ENCODE measurements at regions not wholly inside any gene's neighbourhood (a gene's known extent, or its start where the extent isn't known, plus 50 kb on each side); places are given as distances from the start of the nearest gene placed in this dataset.

GRCh38 chr6:156579564-156579963, 197.6 kb upstream of the ARID1B start:
- DNase-seq (ENCODE audit: low read depth in 4 of 4, low spot score in 3 of 4) = no peak

DNA sequence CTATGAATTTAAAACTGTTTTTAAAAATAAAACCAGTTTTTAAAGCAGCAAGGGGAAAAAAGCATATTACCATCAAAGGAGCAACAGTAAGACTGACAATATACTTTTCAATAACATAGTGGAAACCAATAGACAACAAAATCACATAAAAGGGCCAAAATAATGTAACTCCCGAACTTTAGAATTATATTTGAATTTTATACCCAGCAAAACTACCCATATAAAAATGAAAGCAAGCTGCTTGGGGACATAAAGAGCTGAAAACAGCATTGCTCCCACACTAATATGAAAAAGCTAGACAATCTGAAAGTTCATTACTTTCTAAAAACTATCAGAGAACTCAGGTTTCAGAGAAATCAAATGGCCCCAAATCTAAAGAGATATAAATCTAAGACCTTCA, 199.4 kb upstream of the ARID1B start:
- no peak for DNase-seq (ENCODE audit: low read depth in 4 of 4, low spot score in 3 of 4)

DNA sequence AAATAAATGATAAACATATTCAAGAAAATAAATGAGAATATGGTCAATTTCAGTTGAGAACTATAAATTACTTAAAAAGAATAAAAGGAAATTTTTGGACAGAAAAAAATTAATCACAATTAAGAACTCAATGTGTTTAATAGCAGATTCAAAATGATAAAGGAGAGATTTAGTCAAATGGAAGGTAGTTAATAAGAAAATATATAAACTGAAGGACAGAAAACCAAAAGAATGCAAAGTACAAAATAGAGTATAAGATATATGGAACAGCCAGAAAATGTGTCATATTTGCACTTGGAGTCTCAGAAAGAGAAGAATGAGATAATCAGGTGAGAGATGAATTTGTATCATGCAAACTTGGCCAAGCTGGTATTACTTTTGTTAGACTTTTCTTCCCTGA, 201.8 kb upstream of the ARID1B start:
- no peak for DNase-seq (ENCODE audit: low read depth in 4 of 4, low spot score in 3 of 4)

- no peak for DNase-seq (ENCODE audit: low read depth in 4 of 4, low spot score in 3 of 4)
Measured at GRCh38 chr6:156564807-156565149, 212.4 kb upstream of the ARID1B start.

DNA sequence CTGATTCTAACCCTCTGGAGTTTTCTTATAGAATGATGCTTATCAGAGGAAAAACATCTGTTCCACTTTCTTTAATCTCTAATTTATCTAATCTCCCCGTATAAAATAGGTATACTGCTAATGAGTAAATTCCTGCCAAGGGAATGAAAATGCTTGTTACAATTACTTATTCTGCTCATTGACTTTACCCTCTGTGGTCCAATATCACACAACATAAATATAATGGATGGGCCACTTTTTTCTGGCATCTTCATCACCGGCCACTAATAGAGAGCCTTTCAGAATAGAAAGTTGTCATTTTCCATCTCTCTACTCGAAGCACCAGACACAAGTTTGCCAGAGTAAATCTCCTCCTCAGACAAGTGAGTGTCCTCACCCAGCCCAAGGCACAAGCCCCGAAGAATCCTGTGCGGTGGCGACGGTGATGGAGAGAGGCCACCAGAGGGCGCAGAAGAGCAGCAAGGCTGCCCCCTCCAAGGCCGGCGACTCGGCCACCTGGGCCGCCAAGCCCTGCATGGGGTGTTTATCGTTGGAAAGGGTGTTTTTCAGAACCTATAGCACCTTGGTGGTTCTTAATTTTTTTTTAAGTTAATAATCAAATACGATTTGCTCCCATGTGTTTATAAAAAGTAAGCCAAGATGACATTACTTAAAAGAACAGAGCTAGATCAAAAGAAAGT, 212.9 kb upstream of the ARID1B start:
- peak; percentile 54 to 59 (median 55) for DNase-seq (ENCODE audit: low read depth in 4 of 4, low spot score in 3 of 4)

GRCh38 chr6:156563714-156564113, 213.5 kb upstream of the ARID1B start:
- DNase-seq (ENCODE audit: low read depth in 4 of 4, low spot score in 3 of 4) = no peak

DNA sequence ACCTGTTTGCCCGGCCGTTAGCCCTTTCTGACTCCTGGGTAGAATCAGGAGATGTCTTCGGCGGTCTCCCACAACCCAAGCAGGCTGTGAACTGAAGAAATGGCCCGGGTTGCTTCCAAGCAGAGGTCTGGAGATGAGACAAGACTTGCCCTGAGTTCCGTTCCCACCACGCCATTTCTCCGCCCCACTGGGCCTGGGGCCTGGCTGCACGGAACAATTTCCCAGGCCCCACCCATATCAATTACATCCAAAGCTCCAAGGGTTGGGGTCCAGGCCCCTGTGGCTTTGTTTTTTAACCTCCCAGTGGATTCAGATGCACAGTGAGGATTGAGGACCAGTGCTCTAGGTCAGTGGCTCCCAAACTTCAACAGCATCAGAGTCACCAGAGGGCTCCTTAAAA, 214.5 kb upstream of the ARID1B start:
- no peak for DNase-seq (ENCODE audit: low read depth in 4 of 4, low spot score in 3 of 4)

DNA sequence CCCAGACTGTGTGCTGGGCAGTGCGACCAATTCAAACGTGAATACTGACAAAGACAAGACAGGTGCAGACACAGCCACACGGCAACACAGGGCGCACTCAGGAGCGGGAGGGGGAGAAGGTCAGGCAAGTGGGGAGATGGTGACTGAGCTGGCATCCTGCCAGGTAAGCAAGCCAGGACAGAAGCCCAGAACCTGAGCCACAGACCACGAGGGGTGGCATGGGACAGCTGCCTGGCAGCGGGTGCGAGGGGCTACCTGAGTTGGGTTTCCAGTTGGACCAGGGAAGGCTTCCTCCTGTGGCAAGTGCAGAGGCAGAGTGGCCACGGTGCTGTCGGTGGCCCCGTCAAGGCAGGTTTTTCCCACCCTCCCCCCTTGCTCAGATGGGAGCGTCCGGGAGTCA, 215.2 kb upstream of the ARID1B start:
- DNase-seq (ENCODE audit: low read depth in 4 of 4, low spot score in 3 of 4) = no peak

GRCh38 chr6:156560476-156560875, 216.7 kb upstream of the ARID1B start:
- no peak for DNase-seq (ENCODE audit: low read depth in 4 of 4, low spot score in 3 of 4)

DNA sequence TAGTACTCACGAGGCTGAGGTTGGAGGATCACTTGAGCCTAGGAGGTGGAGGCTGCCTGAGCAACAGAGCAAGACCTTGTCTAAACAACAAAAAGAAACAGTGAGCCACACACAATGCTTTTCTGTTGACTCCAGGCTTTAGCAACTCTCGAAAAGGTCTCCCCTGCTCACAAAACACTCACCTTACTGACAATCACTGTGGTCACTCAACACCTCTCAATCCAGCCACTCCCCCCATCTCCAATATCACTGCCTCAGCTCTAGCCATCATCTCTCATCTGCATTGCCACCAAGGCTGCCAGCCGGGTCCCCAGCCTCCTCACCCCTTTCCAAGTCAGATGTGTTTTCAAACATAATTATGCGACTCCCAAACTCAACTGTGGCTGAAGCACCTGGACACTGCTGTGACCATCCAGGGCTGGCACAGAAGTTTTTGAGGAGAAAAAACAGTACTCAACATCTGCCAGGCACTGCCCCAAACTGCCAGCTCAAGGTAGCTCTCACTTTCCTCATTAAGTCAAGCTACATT, 218.0 kb upstream of the ARID1B start:
- peak in 2 of 4 donors; percentile 29 to 51 for DNase-seq (ENCODE audit: low read depth in 4 of 4, low spot score in 3 of 4)

DNA sequence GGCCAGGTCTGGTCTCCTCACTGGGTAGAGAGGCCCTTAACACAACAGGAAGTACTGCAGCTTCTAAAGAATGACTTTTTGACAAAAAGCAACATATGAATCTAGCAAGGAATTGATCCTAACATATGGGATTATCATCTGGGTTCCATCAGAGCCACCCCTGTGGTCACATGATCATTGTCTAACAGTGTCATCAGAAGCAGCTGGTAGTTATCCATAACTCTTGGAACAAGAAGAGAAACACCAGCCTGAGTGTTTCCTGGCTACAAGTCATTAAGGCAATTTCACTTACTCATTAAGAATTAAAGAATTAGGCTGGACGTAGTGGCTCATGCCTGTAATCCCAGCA, 219.3 kb upstream of the ARID1B start:
- DNase-seq (ENCODE audit: low read depth in 4 of 4, low spot score in 3 of 4) = no peak

DNA sequence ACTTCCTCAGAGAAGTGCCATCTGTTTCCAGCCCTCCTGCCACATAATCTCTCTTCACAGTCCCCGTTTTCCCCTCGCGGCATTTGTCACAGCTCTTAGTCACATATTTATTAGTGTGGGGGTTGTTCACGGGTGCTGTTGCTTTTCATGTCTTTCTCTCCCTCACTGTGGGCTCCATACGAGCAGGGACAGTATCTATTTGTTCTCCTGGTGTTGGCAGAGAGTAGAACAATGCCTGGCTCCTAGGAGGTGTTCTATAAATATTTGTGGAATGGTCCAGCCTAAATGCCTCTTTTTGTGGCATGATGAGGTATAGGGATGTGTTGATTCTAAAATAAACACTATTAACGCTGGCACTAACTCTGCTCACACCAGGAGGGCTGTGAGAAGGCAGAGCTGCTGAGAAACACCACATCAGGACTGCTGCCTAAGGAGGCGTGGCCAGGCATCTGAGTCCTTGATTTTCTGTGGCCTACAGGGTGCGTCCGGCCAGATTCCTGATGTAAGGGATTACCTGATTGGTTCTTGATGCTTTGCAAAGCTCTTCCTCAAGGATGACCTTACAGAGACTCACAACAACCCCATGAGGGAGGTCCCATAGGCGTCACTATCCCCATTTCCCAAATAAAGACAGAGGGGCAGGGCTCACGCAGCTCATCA, 219.8 kb upstream of the ARID1B start:
- no peak for DNase-seq (ENCODE audit: low read depth in 4 of 4, low spot score in 3 of 4)

GRCh38 chr6:156556811-156557210, 220.4 kb upstream of the ARID1B start:
- no peak for DNase-seq (ENCODE audit: low read depth in 4 of 4, low spot score in 3 of 4)

GRCh38 chr6:156555116-156555515, 222.1 kb upstream of the ARID1B start:
- DNase-seq (ENCODE audit: low read depth in 4 of 4, low spot score in 3 of 4) = no peak

DNA sequence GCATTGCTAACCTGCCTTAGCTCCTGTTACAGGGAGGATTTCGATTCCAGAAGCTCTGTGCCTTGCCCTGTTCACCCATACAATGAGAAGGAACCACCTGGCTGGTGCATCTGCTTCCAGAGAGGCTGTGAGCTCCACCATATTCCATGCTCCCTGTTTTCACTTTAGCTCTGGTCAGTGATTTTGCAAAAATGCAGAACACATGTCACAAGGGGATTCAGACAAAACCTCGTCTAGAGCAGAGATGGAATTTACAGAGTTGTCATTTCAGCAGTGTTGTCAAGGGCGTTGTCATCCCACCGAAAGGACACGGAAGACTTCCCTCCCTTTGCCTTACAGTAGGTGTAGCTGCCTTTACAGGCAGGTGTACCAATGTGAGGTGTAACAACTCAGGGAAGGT, 223.0 kb upstream of the ARID1B start:
- DNase-seq (ENCODE audit: low read depth in 4 of 4, low spot score in 3 of 4) = no peak

DNA sequence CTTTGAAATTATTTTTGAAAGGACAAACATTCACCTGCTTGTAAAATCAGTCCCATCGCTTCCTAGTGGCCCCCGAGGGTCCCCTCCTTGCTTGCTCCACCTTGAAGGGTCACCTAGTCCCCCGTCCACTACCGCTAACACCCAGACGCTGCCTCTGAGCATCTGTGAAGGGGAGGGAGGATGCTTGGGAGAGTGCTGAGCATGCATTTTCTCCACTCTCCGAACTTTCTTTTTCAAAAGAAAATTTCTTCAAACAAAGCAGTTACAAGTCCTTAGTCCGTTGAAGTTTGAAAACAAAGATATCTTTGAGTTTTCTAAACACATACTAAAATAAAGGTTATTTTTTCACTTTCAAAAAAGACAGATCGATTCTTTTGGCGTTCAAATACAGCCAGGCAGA, 224.3 kb upstream of the ARID1B start:
- DNase-seq (ENCODE audit: low read depth in 4 of 4, low spot score in 3 of 4) = no peak

DNA sequence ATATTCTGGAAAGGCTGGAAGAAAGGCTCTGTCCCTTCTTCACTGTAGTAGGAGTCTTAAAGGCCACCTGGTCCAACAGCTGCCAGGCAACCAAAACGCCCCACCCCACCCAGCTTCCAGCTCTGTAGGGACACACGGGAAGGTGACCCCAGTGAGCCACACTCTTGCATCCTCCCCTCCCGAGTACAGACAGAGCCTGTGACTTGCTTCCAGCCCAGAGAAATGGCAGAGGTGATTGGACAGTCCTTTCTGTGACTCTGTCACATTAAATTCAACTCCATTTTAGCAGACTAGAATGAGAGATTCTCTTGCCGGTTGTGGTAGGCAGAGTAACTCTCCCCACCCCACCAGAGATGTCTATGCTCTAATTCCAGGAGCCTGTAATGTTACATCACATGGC, 226.2 kb upstream of the ARID1B start:
- no peak for DNase-seq (ENCODE audit: low read depth in 4 of 4, low spot score in 3 of 4)

GRCh38 chr6:156545931-156546330, 231.2 kb upstream of the ARID1B start:
- DNase-seq (ENCODE audit: low read depth in 4 of 4, low spot score in 3 of 4) = no peak

DNA sequence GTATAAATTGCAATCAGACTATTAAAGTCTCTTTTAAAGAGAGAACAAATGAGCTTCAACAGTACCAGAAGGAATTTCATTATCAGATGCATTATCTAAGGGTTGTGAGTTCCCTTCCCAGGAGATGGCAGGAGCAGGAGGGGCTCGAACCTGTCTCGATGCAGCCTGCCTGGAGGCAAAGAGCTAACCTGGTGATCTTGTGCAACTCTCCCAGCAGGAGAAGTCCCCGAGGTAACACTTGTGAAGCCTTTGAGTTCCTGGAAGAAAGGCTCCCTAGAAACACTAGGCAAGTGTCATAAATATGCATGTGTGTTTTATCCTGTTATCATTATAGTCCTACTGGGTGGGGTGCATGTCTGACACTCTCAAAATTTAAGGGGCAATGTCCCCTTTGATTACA, 232.2 kb upstream of the ARID1B start:
- no peak for DNase-seq (ENCODE audit: low read depth in 4 of 4, low spot score in 3 of 4)

- DNase-seq (ENCODE audit: low read depth in 4 of 4, low spot score in 3 of 4) = no peak
Measured at GRCh38 chr6:156544046-156544445, 233.1 kb upstream of the ARID1B start.

DNA sequence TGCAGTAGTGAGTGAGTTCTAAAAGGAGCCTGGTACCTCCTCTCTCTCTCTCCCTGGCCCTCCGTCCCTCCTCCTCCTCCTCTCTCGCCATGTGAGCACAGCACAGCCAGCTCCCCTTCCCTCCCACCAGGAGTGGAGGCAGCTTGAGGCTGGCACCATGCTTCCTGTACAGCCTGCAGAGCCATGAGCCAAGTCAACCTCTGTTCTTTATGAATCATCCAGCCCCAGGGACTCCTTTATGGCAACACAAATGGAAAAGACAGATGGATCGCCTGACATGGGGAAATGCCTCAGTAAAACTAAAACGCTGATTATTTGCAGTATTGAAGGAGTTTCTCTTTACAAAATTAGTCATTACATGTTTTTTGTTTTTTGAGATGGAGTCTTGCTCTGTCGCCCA, 233.7 kb upstream of the ARID1B start:
- DNase-seq (ENCODE audit: low read depth in 4 of 4, low spot score in 3 of 4) = no peak

DNA sequence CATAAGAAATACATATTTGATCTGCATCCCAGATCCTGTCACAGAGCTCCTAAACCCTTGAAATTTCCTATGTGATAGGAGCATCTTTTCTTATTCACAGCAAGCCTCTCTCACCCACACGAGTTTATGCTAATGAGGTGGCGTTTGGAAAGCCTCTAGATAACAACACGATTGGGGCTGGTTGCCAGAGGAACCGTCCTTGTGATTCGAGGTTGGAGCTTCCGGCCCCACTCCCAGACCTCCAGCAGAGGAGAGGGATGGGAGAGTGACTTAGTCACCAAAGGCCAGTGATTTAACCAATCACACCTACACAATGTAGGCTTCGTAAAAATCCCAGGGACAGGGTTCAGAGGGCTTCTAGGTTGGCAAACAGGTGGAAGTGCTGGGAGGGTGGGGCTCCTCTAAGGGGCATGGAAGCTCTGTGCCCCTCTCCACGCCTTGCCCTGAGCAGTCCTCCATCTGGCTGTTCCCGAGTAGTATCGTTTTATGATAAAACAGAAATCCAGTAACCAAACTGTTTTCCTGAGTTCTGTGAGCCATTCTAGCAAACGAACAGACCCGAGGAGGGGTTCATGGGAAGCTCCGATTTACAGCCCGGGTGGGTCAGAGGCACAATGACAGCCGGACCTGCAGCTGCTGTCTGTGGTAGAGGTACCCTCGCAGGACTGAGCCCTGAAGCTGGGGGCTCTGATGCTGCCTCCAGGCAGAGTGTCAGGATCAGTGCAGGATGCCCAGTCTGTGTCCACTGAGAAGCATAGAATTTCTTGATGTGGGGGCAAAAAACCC, 238.1 kb upstream of the ARID1B start:
- no peak for DNase-seq (ENCODE audit: low read depth in 4 of 4, low spot score in 3 of 4)
